ENCODE measurements at regions not wholly inside any gene's neighbourhood (a gene's known extent, or its start where the extent isn't known, plus 50 kb on each side); places are given as distances from the start of the nearest gene placed in this dataset.
"Not testable (repeated sequence)": the region's sequence is repeated elsewhere in the genome, so short reads cannot be mapped to it uniquely, and the experiment has no call there.

GRCh38 chr3:162398554-162398953, 901.9 kb downstream of the OTOL1 start:
- ATAC-seq (no peak), DNase-seq (no peak)
- intact Hi-C loops (cut with DNase I): no loop called here
- Histone ChIP-seq H3K4me1 (no peaks in the 10 kb centered on the region), H3K9me3 (no peaks in the 10 kb centered on the region), H3K36me3 (no peaks in the 10 kb centered on the region), H3K27ac (no peak overlapping the region), H3K27me3 (ENCODE audit: low read depth) (no peaks in the 10 kb centered on the region), H3K4me3 (no peak overlapping the region)
- TF ChIP-seq, protein P1, sequence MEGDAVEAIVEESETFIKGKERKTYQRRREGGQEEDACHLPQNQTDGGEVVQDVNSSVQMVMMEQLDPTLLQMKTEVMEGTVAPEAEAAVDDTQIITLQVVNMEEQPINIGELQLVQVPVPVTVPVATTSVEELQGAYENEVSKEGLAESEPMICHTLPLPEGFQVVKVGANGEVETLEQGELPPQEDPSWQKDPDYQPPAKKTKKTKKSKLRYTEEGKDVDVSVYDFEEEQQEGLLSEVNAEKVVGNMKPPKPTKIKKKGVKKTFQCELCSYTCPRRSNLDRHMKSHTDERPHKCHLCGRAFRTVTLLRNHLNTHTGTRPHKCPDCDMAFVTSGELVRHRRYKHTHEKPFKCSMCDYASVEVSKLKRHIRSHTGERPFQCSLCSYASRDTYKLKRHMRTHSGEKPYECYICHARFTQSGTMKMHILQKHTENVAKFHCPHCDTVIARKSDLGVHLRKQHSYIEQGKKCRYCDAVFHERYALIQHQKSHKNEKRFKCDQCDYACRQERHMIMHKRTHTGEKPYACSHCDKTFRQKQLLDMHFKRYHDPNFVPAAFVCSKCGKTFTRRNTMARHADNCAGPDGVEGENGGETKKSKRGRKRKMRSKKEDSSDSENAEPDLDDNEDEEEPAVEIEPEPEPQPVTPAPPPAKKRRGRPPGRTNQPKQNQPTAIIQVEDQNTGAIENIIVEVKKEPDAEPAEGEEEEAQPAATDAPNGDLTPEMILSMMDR (IDR thresholded peaks at IDR 0.05): no peak

GRCh38 chr3:162400697-162401096, 904.1 kb downstream of the OTOL1 start:
- Histone ChIP-seq H3K27ac (no peak overlapping the region), H3K9me3 (no peaks in the 10 kb centered on the region), H3K27me3 (ENCODE audit: low read depth) (no peaks in the 10 kb centered on the region), H3K4me1 (no peaks in the 10 kb centered on the region), H3K36me3 (no peaks in the 10 kb centered on the region), H3K4me3 (no peak overlapping the region)
- ATAC-seq: no peak
- intact Hi-C loops (cut with DNase I): no loop called here
- TF ChIP-seq, protein P1 (IDR thresholded peaks at IDR 0.05): no peak
- DNase-seq: no peak

- intact Hi-C loops (cut with DNase I); H3K4me3 ChIP-seq; ATAC-seq; H3K36me3 ChIP-seq; H3K27ac ChIP-seq; DNase-seq; H3K4me1 ChIP-seq; H3K9me3 ChIP-seq; H3K27me3 ChIP-seq (ENCODE audit: low read depth): not testable (repeated sequence)
Observed at GRCh38 chr3:162411556-162411955, 914.9 kb downstream of the OTOL1 start.

DNA sequence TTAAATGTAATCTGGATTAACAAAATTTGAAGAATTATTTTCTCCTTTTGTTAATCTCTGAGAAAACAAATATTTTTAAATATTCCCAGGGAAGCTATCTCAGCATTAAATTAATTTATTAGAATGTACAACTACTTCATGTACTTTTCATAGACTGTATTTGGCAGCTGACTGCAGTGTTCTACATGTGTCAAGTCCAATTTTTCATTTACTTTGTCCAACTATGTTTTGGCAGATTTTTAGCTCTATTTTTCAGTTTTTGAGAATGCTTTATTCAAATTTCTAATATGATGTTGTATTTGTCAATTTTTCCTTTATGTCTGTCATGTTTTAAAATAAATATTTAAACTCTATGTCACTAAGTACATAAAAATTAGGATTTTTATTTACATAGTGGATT, 925.1 kb downstream of the OTOL1 start:
- intact Hi-C loops (cut with DNase I): no loop called here
- H3K4me1 ChIP-seq: no peaks in the 10 kb centered on the region
- TF ChIP-seq, protein P1 (IDR thresholded peaks at IDR 0.05): no peak
- H3K36me3 ChIP-seq: no peaks in the 10 kb centered on the region
- no peaks in the 10 kb centered on the region for H3K9me3 ChIP-seq
- no peak overlapping the region for H3K27ac ChIP-seq
- H3K4me3 ChIP-seq: no peak overlapping the region
- H3K27me3 ChIP-seq (ENCODE audit: low read depth): no peaks in the 10 kb centered on the region
- no peak for DNase-seq
- no peak for ATAC-seq

- no peaks in the 10 kb centered on the region for H3K4me1 ChIP-seq
- intact Hi-C loops (cut with DNase I): no loop called here
- no peaks in the 10 kb centered on the region for H3K27me3 ChIP-seq (ENCODE audit: low read depth)
- no peaks in the 10 kb centered on the region for H3K9me3 ChIP-seq
- ATAC-seq (no peak), DNase-seq (no peak)
- H3K36me3 ChIP-seq: no peaks in the 10 kb centered on the region
- H3K27ac ChIP-seq: no peak overlapping the region
- TF ChIP-seq, protein P1 (IDR thresholded peaks at IDR 0.05): no peak
- H3K4me3 ChIP-seq: no peak overlapping the region
Observed at GRCh38 chr3:162428192-162428591, 931.6 kb downstream of the OTOL1 start.

DNA sequence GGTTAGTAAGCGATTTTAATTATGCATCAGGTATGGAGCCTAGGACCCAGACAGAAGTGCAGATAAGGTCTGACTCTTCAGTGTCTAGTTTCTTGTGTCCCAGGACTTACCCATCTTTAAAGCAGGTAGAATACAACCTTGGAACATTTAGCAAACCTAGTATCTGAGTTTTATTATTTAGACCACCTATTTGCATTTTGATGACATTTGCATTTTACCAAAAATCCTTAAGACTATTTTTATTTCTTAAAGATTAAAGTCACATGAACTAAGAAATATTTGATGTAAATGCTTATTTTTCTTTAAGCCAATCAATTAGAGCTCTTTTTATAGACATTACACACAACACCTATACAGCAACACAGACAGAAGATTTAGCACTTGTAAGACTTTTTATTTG, 939.1 kb downstream of the OTOL1 start:
- no peaks in the 10 kb centered on the region for H3K9me3 ChIP-seq
- no peaks in the 10 kb centered on the region for H3K4me1 ChIP-seq
- no peaks in the 10 kb centered on the region for H3K36me3 ChIP-seq
- no peaks in the 10 kb centered on the region for H3K27me3 ChIP-seq (ENCODE audit: low read depth)
- intact Hi-C loops (cut with DNase I): no loop called here
- ATAC-seq (no peak), DNase-seq (no peak)
- no peak overlapping the region for H3K27ac ChIP-seq
- TF ChIP-seq, protein P1 (IDR thresholded peaks at IDR 0.05): no peak
- H3K4me3 ChIP-seq: no peak overlapping the region
